ENCODE measurements at regions not wholly inside any gene's neighbourhood (a gene's known extent, or its start where the extent isn't known, plus 50 kb on each side); places are given as distances from the start of the nearest gene placed in this dataset.

GRCh38 chr12:65602253-65602609, 222.1 kb upstream of the HMGA2 start:
- no peak for DNase-seq

DNA sequence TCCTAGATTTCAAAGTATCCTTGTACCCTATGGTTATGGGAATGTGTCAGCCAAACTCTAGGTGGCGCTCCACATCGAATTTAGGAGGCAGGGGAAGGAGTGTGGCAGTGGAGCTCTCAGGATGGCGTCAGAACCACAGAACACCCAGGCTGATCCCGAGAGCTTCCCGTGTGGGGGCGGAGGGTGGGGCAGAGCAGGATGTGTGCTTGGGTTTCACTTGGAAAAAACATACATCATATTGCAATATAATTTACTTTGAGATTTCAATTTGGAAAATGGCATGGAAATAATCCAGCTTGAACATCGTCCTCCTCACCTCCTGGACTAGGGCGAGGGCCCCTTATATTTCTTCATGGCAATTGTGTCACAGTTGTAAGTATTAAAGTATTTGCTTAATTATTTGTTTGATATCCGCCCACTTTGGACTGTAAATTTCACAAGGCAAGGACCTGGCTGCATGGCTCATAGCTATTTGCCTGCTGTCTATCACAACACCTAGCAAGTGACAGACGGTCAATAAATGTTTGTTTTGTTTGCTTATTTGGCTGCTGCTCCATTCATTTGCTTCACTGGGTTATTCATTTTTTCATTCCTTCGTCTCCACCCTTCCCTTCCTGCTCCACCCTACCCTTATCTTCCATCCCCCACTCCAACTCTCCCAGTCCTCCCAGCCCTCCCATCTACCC, 221.5 kb upstream of the HMGA2 start:
- DNase-seq: peak; percentile 91

- peak; percentile 76 for DNase-seq
These were observed 220.6 kb upstream of the HMGA2 start for GRCh38 chr12:65603438-65604351.

- no peak for DNase-seq
These were observed 219.3 kb upstream of the HMGA2 start for GRCh38 chr12:65605019-65605418.

GRCh38 chr12:65606008-65606766, 218.1 kb upstream of the HMGA2 start:
- DNase-seq: no peak

- DNase-seq: no peak
These were observed 216.9 kb upstream of the HMGA2 start for GRCh38 chr12:65607401-65607841.

GRCh38 chr12:65608319-65608916, 215.9 kb upstream of the HMGA2 start:
- no peak for DNase-seq

- DNase-seq: no peak
These were observed 214.9 kb upstream of the HMGA2 start for GRCh38 chr12:65609359-65609771.

DNA sequence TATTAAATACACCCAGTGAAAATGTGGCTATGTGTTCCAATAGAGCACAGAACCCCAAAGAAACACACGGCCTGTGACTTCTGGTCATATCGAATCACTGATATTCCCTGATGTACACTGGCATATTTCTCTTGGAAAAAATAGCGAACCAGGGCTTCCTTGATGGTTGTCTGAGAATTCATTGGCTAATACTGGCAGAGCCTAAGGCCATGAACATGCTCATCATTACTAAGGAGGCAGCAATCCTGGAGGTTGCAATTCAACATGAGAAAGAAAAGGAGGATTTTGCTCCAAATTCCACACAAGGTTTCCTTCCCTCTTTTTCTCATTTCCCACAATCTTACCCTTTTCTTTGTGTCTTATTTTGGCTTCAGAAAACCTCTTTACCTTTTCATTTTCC, 212.9 kb upstream of the HMGA2 start:
- DNase-seq: no peak

- peak; percentile 60 for DNase-seq
These were observed 211.8 kb upstream of the HMGA2 start for GRCh38 chr12:65612440-65612839.

GRCh38 chr12:65613692-65614091, 210.6 kb upstream of the HMGA2 start:
- no peak for DNase-seq

DNA sequence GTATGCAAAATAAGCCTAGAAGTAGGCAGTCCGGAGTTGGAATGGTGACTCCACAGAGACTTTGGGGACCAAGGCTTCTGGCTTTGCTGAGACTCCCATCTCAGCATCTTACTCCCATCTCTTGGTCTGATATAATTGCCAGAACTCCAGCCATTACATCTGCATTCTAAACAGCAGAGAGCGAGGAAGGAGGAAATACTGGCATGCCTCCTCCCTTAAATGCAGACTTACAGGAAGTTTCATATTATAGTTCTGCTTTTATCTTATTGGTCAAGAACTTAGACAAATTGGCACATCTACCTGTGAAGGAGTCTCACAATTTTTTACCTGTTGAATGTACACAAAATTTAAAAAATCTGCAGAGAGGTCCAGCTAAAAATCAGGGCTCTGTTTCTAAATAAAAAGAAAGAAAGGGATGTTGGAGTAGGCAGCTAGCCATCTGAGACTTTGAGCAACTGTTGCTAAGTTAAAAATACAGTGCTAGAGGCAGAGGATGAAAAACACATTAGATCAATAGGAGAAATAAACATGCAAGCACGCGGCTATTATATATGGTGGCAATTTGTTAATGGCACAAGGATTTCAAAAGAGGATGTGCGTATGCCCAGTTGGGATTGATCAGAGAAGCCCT, 209.9 kb upstream of the HMGA2 start:
- DNase-seq: no peak

- peak; percentile 62 for DNase-seq
These were observed 209.2 kb upstream of the HMGA2 start for GRCh38 chr12:65615118-65615517.

DNA sequence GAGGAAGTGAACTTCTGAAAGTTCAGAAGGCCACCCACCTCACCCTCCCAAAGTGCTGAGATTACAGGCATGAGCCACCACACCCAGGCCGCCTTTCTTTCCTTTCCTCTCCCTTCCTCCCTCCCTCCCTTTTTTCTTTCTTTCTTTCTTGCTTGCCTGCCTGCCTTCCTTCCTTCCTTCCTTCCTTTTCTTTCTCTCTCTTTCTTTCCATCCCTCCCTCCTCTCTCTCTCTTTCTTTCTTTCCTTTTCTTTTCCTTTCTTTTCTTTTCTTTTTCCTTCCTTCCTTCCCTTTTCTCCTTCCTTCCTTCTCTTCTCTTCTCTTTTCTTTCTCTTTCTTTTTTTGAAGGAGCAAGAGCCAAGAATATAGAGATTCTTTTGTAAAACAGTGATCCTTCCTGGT, 208.3 kb upstream of the HMGA2 start:
- DNase-seq: no peak

DNA sequence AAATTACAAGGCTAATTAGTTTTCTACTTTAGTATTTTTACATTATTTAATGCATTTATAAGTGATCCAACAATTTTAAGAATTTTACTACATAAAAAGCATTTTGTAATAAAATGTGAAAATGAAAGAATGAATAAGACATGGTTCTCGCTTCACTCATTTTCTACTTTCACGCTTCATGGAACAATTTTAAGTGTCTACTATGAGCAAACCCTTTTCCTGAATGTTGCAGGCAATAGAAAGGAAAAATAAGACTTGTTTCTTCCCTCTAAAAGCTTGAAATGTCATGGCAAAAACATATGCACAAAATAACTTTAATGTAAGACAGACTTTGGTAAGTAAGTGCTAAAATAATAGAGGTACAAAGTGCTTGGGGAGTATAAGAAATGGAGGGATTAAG, 205.7 kb upstream of the HMGA2 start:
- DNase-seq: no peak

GRCh38 chr12:65619018-65619417, 205.3 kb upstream of the HMGA2 start:
- DNase-seq: no peak

GRCh38 chr12:65620046-65620445, 204.2 kb upstream of the HMGA2 start:
- DNase-seq: no peak

GRCh38 chr12:65622056-65622455, 202.2 kb upstream of the HMGA2 start:
- no peak for DNase-seq

- DNase-seq: no peak
These were observed 200.8 kb upstream of the HMGA2 start for GRCh38 chr12:65623507-65623906.

DNA sequence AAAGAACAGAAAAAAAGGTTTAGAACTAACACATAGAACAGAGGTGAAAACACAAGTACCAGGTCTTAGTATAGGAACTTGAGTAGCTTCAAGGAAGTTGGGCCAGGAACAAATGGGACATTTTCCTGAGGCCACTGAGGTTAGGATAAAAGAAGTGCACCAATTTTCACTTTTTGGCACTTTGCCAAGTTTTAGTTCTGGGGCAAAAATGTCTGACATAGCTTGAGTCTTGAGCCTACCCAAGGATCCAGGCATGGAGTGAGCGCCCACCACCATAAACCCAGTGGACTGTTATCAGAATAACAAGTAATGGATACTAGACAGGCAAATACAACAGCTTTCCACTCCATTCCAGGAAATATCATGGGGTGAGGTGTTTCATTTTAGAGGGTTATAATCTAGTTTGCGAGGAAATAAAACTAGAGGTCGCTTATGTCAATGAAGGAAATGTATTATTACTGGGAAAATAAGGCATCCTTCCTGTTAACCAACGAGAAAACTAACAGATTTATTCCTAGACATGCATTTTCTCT, 199.7 kb upstream of the HMGA2 start:
- no peak for DNase-seq

DNA sequence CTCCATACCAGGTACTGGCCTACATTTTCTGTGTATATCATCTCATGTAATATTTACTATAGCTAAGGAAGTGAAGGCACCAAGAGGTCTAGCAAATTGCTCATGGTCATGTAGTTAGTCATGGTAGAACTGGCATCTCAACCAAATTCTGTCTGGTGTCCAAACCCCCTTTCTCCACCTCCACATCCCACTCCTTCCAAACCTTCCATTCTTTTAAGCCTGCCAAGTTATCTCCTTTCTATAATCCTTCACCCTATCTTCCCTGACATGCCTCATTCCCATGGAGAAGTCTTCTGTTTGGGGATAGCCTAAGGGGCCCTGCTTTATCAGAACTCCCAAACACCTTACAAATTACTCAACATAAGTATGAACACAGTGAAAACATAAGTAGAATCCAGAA, 196.2 kb upstream of the HMGA2 start:
- no peak for DNase-seq

GRCh38 chr12:65630555-65630954, 193.7 kb upstream of the HMGA2 start:
- DNase-seq: no peak

Data from femur (tissue), 1 donor.